H1 (cell line): ENCODE measurements at regions not wholly inside any gene's neighbourhood (a gene's known extent, or its start where the extent isn't known, plus 50 kb on each side); places are given as distances from the start of the nearest gene placed in this dataset.

Source experiments
- GTF2F1 ChIP-seq: IDR thresholded peaks from 2 replicates; pipeline ENCODE4 v1.6.1; 2012; ENCODE audit warnings: low read depth, low read length, improper control_type of control experiment, borderline replicate concordance
- HDAC6 ChIP-seq: IDR thresholded peaks from one replicate; pipeline ENCODE4 v1.7.1; 2012; ENCODE audit warnings: low read depth, mild to moderate bottlenecking, inconsistent platforms, low read length, moderate library complexity
- RXRA ChIP-seq: IDR thresholded peaks from 2 replicates; pipeline ENCODE4 v1.6.1; 2011; ENCODE audit warnings: low read depth, mild to moderate bottlenecking, low read length, moderate library complexity; ENCODE audit not compliant: insufficient read depth
- SIN3A ChIP-seq, 2 experiments: IDR thresholded peaks in 1 of 2; conservative IDR thresholded peaks in 1 of 2; 2 replicates each; pipeline ENCODE4 v1.6.1; 2011 to 2012; ENCODE audit warnings: low read length in 2 of 2, improper control_type of control experiment in 1 of 2, low read depth in 1 of 2, mild to moderate bottlenecking in 1 of 2
- SP4 ChIP-seq: IDR thresholded peaks from 2 replicates; pipeline ENCODE4 v1.6.1; 2012; ENCODE audit warnings: low read length, inconsistent platforms

- TF ChIP-seq RXRA = no peak
- TF ChIP-seq HDAC6 = no peak
- TF ChIP-seq GTF2F1 = no peak
- no peak for TF ChIP-seq SP4
- TF ChIP-seq SIN3A (conservative IDR thresholded peaks at IDR 0.05 in 1 of 2, IDR thresholded peaks at IDR 0.05 in 1 of 2; ENCODE audit: low read depth in 1 of 2, low read length in 2 of 2) = no peak
These were observed 89.8 kb downstream of the MBL2 start (continued) for GRCh38 chr10:52682766-52683165.
